ENCODE measurements at regions not wholly inside any gene's neighbourhood (a gene's known extent, or its start where the extent isn't known, plus 50 kb on each side); places are given as distances from the start of the nearest gene placed in this dataset.

DNA sequence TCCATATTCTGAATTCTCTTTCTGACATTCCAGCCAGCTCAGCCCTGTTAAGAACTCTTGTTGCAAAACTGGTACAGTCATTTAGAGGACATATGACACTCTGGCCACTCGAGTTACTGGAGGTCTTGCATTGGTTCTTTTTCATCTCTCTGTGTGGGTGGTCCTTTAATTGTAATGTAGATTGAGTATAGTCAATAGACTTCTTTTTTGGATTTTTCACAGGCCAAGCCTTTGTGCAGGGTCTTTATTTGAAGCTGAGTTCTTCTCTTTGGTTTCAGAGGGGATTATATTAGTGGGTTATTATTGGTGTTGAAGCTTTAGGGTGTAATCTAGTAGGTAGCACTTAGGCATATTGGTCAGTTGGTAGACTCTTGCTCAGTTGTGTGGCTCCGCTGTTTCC, 118.0 kb upstream of the GIMD1 start:
- no peaks in the 10 kb centered on the region for H3K27me3 ChIP-seq
- no peak overlapping the region for H3K27ac ChIP-seq
- DNase-seq (ENCODE audit: low spot score in 2 of 2), result no peak
- H3K36me3 ChIP-seq, result no peaks in the 10 kb centered on the region
- TF ChIP-seq EP300 (IDR thresholded peaks at IDR 0.05) (no peak), POLR2A (IDR thresholded peaks at IDR 0.05) (no peak), POLR2AphosphoS5 (IDR thresholded peaks at IDR 0.05) (no peak)
- TF ChIP-seq, protein P1, sequence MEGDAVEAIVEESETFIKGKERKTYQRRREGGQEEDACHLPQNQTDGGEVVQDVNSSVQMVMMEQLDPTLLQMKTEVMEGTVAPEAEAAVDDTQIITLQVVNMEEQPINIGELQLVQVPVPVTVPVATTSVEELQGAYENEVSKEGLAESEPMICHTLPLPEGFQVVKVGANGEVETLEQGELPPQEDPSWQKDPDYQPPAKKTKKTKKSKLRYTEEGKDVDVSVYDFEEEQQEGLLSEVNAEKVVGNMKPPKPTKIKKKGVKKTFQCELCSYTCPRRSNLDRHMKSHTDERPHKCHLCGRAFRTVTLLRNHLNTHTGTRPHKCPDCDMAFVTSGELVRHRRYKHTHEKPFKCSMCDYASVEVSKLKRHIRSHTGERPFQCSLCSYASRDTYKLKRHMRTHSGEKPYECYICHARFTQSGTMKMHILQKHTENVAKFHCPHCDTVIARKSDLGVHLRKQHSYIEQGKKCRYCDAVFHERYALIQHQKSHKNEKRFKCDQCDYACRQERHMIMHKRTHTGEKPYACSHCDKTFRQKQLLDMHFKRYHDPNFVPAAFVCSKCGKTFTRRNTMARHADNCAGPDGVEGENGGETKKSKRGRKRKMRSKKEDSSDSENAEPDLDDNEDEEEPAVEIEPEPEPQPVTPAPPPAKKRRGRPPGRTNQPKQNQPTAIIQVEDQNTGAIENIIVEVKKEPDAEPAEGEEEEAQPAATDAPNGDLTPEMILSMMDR (IDR thresholded peaks at IDR 0.05), result no peak
- WGBS, result 39% methylated on average over 2 of the region's 2 CpGs
- H3K4me3 ChIP-seq, result no peak overlapping the region
- H3K9me3 ChIP-seq, result no peaks in the 10 kb centered on the region
- no peaks in the 10 kb centered on the region for H3K4me1 ChIP-seq

- TF ChIP-seq, protein P1 (IDR thresholded peaks at IDR 0.05), result no peak
- no peak for TF ChIP-seq EP300 (IDR thresholded peaks at IDR 0.05)
- TF ChIP-seq POLR2AphosphoS5 (IDR thresholded peaks at IDR 0.05), result no peak
- TF ChIP-seq POLR2A (IDR thresholded peaks at IDR 0.05), result no peak
- H3K27ac ChIP-seq, result no peak overlapping the region
- H3K4me3 ChIP-seq, result no peak overlapping the region
- DNase-seq (ENCODE audit: low spot score in 2 of 2), result no peak
- H3K4me1 ChIP-seq, result no peaks in the 10 kb centered on the region
- no peaks in the 10 kb centered on the region for H3K9me3 ChIP-seq
- WGBS, result 90% methylated on average over 3 of the region's 3 CpGs
- H3K27me3 ChIP-seq, result no peaks in the 10 kb centered on the region
- no peaks in the 10 kb centered on the region for H3K36me3 ChIP-seq
Observed at GRCh38 chr4:106481801-106482200, 113.2 kb upstream of the GIMD1 start.

DNA sequence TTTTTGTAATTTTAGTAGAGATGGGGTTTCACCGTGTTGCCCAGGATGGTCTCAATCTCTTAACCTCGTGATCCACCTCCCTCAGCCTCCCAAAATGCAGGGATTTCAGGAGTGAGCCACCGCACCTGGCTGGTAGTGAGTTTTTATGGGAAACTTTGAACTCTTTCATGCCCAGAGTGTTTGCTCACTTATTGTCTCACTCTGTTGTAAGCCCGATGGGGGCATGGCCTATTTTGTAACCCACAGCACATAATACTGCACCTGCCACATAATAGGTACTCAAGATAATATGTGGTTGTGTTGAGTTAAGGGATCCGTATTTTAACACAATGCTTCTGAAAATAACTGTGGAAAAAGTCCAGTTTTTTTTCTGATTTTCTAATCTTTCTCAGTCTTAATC, 109.6 kb upstream of the GIMD1 start:
- 88% methylated on average over 5 of the region's 5 CpGs for WGBS

DNA sequence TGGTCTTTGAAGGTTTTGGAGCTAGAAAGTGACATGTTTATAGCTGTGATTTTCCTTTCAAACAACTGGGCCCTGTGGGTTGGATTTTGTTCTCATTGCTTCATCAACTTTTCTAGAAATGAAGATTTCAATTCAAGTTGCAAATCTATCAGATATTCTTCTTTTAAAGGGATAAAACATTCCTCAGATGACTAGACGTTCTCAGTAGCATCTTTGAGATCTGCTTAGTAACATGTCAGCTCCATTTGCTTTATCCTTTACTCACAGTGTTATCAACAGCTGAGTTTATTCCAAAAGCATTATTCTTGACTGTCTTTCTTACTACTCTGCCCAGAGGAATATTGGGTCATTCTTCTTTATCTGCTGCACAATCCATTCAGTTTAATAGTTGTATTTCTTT, 108.2 kb upstream of the GIMD1 start:
- H3K36me3 ChIP-seq, result no peaks in the 10 kb centered on the region
- no peaks in the 10 kb centered on the region for H3K27me3 ChIP-seq
- no peak for DNase-seq (ENCODE audit: low spot score in 2 of 2)
- H3K9me3 ChIP-seq, result no peaks in the 10 kb centered on the region
- 19% methylated on average over 1 of the region's 1 CpG for WGBS
- TF ChIP-seq, protein P1 (IDR thresholded peaks at IDR 0.05), result no peak
- TF ChIP-seq POLR2AphosphoS5 (IDR thresholded peaks at IDR 0.05) (no peak), EP300 (IDR thresholded peaks at IDR 0.05) (no peak), POLR2A (IDR thresholded peaks at IDR 0.05) (no peak)
- H3K27ac ChIP-seq, result no peak overlapping the region
- no peak overlapping the region for H3K4me3 ChIP-seq
- no peaks in the 10 kb centered on the region for H3K4me1 ChIP-seq

More for the DNA sequence above, 109.6 kb upstream of the GIMD1 start:
- H3K27ac ChIP-seq, result no peak overlapping the region
- no peaks in the 10 kb centered on the region for H3K36me3 ChIP-seq
- no peak for DNase-seq (ENCODE audit: low spot score in 2 of 2)
- H3K9me3 ChIP-seq, result no peaks in the 10 kb centered on the region
- no peaks in the 10 kb centered on the region for H3K27me3 ChIP-seq
- no peak overlapping the region for H3K4me3 ChIP-seq
- TF ChIP-seq EP300 (IDR thresholded peaks at IDR 0.05) (no peak), POLR2AphosphoS5 (IDR thresholded peaks at IDR 0.05) (no peak), POLR2A (IDR thresholded peaks at IDR 0.05) (no peak)
- TF ChIP-seq, protein P1 (IDR thresholded peaks at IDR 0.05), result no peak
- no peaks in the 10 kb centered on the region for H3K4me1 ChIP-seq

DNA sequence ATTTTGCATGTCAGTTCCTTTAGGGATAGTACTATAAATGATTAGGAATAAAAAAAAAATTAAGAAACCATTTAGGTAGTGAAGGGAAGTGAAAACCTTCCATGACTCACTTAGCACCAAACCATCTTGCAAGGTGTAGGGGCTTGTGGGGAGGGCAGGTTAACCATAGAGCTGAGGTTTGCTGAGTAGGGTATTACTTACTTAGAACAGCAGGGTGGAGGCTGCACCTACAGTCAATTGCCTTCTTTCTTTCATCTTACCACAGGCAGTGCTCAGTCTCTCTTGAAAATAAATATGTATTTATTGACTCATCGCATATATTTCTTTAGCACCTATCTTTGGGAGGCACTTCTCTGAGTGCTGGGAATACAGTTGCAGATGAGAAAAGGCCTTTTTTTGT, 104.9 kb upstream of the GIMD1 start:
- H3K27ac ChIP-seq, result no peak overlapping the region
- no peak for TF ChIP-seq POLR2AphosphoS5 (IDR thresholded peaks at IDR 0.05)
- TF ChIP-seq, protein P1 (IDR thresholded peaks at IDR 0.05), result no peak
- no peaks in the 10 kb centered on the region for H3K27me3 ChIP-seq
- no peaks in the 10 kb centered on the region for H3K9me3 ChIP-seq
- WGBS, result 95% methylated on average over 1 of the region's 1 CpG
- no peak for DNase-seq (ENCODE audit: low spot score in 2 of 2)
- H3K36me3 ChIP-seq, result no peaks in the 10 kb centered on the region
- no peak overlapping the region for H3K4me3 ChIP-seq
- H3K4me1 ChIP-seq, result no peaks in the 10 kb centered on the region

Measured in suprapubic skin (tissue), 4 donors.